ENCODE measurements at regions not wholly inside any gene's neighbourhood (a gene's known extent, or its start where the extent isn't known, plus 50 kb on each side); places are given as distances from the start of the nearest gene placed in this dataset.

DNA sequence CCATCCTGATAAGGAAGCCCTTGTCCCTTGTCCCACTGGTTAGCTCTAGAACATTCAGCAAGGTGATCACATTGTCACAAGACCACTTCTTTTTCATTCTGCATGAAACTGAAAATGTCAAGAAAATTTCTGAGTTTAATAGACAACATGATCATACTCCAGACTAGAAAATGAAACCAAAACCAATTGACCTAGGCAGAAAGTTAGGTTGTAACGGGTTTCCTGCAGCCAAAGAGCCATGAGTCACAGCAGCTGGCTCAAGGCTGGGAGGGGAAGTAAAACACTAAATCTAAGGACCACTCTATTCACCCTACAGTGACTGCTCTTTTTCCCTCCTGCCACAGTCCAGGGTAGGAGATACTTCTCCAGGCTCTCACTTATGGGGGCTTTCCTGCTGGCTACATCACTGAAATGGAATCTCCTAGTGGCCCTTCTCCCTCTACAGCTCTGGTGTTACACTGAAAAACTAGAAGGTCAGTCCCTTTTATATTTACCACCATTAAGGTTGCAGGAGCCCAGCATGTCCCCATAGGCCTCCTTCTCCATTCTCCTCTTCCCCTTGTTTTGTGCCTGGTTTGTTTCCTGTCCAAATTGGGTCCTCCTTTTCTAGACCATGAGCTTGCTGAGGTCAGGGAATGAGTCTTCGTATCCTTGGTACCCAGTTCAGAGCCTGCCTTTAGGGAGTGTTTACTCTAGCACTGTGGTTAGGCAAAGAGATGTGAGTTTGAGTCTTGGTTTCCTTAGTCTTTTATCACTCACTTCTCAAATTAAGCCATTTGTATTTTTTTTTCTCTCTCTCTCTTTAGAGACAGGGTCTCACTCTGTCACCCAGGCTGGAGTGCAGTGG, 236.5 kb upstream of the JUN start:
- no peak for TF ChIP-seq YY1 (IDR thresholded peaks at IDR 0.05; ENCODE audit: low read depth, low read length)
- no peak for TF ChIP-seq TAF1 (IDR thresholded peaks at IDR 0.05; ENCODE audit: low read depth, low read length)
- no peak for TF ChIP-seq ZNF274 (IDR thresholded peaks at IDR 0.05; ENCODE audit: borderline replicate concordance, extremely low read depth, low read length)

Data from H1 (cell line).